ENCODE measurements at regions not wholly inside any gene's neighbourhood (a gene's known extent, or its start where the extent isn't known, plus 50 kb on each side); places are given as distances from the start of the nearest gene placed in this dataset.
"Not testable (repeated sequence)": the region's sequence is repeated elsewhere in the genome, so short reads cannot be mapped to it uniquely, and the experiment has no call there.

DNA sequence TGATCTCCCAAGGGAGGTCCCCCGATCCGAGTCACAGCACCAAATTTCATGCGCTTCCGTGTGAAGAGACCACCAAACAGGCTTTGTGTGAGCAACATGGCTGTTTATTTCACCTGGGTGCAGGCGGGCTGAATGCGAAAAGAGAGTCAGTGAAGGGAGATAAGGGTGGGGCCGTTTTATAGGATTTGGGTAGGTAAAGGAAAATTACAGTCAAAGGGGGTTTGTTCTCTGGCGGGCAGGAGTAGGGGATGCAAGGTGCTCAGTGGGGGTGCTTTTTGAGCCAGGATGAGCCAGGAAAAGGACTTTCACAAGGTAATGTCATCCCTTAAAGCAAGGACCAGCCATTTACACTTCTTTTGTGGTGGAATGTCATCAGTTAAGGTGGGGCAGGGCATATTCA is 309.2 kb upstream of the PAPPA start:
- Histone ChIP-seq H3K9ac (ENCODE audit: low read length) (peak overlapping the region; percentile 93), H3K4me3 (ENCODE audit: low read depth, low read length) (peak overlapping the region; percentile 74), H3K4me1 (ENCODE audit: control insufficient read depth, insufficient read depth, low read length) (peaks cover 41% of the 10 kb centered on the region), H3K27ac (ENCODE audit: low read depth, low read length) (peak overlapping the region; percentile 82; the same call in 1 of the 2 replicates)
- not testable (repeated sequence) for H3K36me3 ChIP-seq (ENCODE audit: control insufficient read depth, insufficient read depth, low read length); H3K9me3 ChIP-seq (ENCODE audit: control insufficient read depth, insufficient read depth, low read depth, low read length); H3K27me3 ChIP-seq (ENCODE audit: control insufficient read depth, insufficient read depth, low read length)

DNA sequence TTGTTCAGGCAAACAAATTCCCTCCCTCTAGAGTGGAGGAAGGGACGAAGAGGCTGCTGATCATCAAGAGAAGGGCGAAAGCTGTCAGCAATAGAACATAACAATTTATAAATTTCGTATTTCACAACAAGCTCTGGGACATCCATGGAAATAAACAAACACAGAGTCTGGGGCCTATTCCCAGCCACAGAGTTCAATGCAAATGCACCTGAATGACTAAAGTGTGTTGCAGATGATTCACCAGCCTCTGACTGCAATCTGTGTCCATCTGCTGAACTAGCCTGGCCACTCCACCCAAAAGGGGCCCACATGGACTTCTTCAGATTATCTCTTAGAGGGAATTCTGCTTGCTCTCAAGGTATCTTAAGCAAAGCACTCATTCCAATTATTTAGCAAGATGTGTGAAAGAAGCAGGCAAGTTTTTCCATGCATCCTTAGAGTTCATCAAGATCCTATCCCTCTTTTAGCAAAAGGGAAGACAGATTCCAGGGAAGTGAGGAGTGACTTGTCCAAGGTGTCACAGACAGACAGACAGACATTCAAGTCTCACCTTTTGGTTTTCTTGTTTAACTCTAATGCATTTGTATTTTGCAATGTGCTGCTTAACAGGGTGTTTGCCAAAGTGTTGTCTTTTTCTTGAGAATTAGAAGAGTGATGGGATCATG is 307.8 kb upstream of the PAPPA start:
- Histone ChIP-seq H3K9ac (ENCODE audit: low read length) (no peak overlapping the region), H3K4me1 (ENCODE audit: control insufficient read depth, insufficient read depth, low read length) (peaks cover 48% of the 10 kb centered on the region), H3K9me3 (ENCODE audit: control insufficient read depth, insufficient read depth, low read depth, low read length) (no peaks in the 10 kb centered on the region), H3K36me3 (ENCODE audit: control insufficient read depth, insufficient read depth, low read length) (peaks cover 3% of the 10 kb centered on the region; the same call in 1 of the 2 replicates), H3K27ac (ENCODE audit: low read depth, low read length) (peak overlapping the region; percentile 69; the same call in 1 of the 2 replicates), H3K27me3 (ENCODE audit: control insufficient read depth, insufficient read depth, low read length) (no peaks in the 10 kb centered on the region), H3K4me3 (ENCODE audit: low read depth, low read length) (peak overlapping the region; percentile 8; the same call in 1 of the 2 replicates)

DNA sequence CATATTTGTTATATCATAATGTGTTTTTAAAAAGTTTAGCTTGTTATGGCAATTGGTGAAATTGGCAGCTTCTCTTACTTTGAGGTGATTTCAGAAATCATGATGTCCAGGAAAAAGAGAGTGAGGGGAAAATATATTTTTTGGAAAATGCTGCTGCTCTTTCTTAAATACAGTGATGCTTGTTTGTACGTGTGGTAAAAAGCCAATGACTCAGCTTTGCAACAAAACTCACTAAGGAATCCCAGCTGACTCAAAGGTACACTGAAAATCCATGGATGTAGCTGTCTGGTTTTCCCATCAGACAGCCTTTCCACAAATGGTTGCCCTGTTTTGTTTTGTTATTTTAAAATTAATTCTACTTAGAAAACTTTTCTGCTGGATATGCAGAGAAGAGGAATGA is 306.4 kb upstream of the PAPPA start:
- peaks cover under 1% of the 10 kb centered on the region; the same call in 1 of the 2 replicates for H3K36me3 ChIP-seq (ENCODE audit: control insufficient read depth, insufficient read depth, low read length)
- H3K9me3 ChIP-seq (ENCODE audit: control insufficient read depth, insufficient read depth, low read depth, low read length): no peaks in the 10 kb centered on the region
- no peak overlapping the region for H3K9ac ChIP-seq (ENCODE audit: low read length)
- no peaks in the 10 kb centered on the region for H3K27me3 ChIP-seq (ENCODE audit: control insufficient read depth, insufficient read depth, low read length)
- H3K4me3 ChIP-seq (ENCODE audit: low read depth, low read length): no peak overlapping the region
- H3K4me1 ChIP-seq (ENCODE audit: control insufficient read depth, insufficient read depth, low read length): peaks cover 51% of the 10 kb centered on the region
- peak overlapping the region; percentile 26; the same call in 1 of the 2 replicates for H3K27ac ChIP-seq (ENCODE audit: low read depth, low read length)

DNA sequence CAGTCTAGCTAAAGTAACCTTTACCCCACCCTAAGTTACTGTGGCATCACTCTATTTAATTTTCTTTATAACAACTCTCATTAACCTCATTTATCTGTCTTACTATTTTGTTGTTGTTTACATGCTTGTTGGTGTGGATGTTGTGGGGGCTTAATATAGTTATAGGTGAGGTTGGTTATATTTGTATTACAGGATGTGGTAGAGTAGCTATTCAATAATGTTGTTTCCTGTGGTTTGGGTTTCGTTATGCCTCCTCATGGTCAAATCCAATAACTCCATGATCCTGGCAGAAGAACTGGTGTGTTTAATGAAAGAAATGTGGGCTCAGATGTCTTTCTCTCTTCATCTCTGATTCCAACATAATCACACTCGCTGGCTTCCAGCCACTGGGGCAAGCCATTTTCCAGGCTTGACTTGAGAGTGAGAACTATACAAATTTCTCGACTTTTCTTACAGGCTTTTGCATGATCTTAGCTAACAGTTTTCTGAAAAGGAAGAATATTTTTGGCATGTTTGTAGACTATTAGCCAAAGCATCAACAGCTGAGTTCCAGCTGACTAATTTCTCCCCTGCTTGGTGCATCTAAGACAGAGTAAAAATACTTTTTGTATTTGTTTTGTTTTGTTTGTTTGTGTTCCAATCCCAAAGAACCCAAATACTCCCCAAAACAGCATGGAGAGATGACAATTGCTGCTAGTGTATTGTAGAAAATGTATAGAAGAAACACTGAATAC is 303.7 kb upstream of the PAPPA start:
- Histone ChIP-seq H3K27ac (ENCODE audit: low read depth, low read length) (no peak overlapping the region), H3K9me3 (ENCODE audit: control insufficient read depth, insufficient read depth, low read depth, low read length) (no peaks in the 10 kb centered on the region), H3K4me1 (ENCODE audit: control insufficient read depth, insufficient read depth, low read length) (peaks cover 51% of the 10 kb centered on the region), H3K36me3 (ENCODE audit: control insufficient read depth, insufficient read depth, low read length) (no peaks in the 10 kb centered on the region), H3K27me3 (ENCODE audit: control insufficient read depth, insufficient read depth, low read length) (no peaks in the 10 kb centered on the region), H3K9ac (ENCODE audit: low read length) (no peak overlapping the region), H3K4me3 (ENCODE audit: low read depth, low read length) (no peak overlapping the region)

DNA sequence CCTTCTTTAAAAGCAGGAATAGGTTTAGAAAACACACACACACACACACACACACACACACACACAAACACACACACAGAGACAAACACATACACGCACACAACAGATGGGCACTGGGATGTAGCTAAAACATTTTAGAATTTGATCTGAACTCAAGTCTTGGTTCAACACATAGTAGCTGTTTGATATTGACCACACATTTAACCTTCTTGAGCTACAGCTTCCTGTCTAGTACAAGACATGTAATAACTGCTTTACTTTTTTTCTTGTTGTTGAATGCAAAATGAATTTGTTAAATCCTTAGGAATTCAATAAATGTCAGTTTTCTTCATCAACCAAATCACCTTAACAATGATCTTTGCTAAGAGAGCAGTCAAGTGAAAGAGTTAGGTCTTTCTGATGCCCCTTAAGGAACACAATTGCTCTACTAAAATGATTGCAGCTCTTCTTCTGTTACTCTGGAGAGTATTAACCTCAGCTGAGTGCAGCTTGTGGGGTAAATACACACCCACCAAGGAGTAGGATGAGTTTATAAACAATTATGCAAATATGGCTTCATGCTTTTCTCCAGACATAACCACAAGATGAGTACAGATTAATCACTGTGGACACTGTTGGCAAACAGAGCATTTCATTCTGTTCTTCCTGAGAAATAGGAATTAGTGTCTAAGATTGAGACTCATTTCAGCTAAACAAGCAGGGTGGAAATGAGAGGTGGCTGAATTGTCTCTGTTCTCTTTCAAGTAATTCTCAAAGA is 302.9 kb upstream of the PAPPA start:
- peaks cover 50% of the 10 kb centered on the region for H3K4me1 ChIP-seq (ENCODE audit: control insufficient read depth, insufficient read depth, low read length)
- H3K9me3 ChIP-seq (ENCODE audit: control insufficient read depth, insufficient read depth, low read depth, low read length): no peaks in the 10 kb centered on the region
- H3K27ac ChIP-seq (ENCODE audit: low read depth, low read length): no peak overlapping the region
- H3K27me3 ChIP-seq (ENCODE audit: control insufficient read depth, insufficient read depth, low read length): no peaks in the 10 kb centered on the region
- no peak overlapping the region for H3K4me3 ChIP-seq (ENCODE audit: low read depth, low read length)
- no peak overlapping the region for H3K9ac ChIP-seq (ENCODE audit: low read length)
- no peaks in the 10 kb centered on the region for H3K36me3 ChIP-seq (ENCODE audit: control insufficient read depth, insufficient read depth, low read length)

DNA sequence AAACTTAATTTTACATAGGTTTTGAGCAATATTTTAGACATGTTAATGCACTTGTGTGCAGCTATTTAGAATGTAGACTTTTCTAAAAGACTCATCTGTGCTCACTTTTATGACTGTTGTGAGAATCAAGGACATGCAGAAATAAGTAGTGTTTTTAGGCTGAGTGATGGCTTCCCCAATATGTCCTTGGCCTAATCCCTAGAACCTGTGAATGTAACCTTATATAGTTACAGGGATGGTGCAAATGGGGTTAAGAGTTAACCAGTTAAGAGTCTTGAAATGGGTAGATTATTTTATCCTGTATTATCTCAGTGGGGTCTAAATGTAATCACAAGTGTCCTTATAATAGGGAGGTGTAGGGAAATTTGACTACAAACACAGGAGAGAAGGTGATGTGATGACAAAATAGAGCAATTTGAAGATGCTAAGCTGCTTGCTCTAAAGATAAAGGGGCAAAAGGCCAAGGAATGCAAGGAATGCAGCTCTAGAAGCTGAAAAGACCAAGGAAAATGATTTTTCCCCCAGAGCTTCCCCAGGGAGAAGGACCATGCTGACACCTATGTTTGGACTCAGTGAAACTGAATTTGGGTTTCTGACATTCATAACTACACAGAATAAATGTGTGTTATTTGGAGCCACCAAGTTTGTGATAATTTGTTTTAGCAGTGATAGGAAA is 298.0 kb upstream of the PAPPA start:
- H3K36me3 ChIP-seq (ENCODE audit: control insufficient read depth, insufficient read depth, low read length): no peaks in the 10 kb centered on the region
- no peaks in the 10 kb centered on the region for H3K27me3 ChIP-seq (ENCODE audit: control insufficient read depth, insufficient read depth, low read length)
- H3K4me3 ChIP-seq (ENCODE audit: low read depth, low read length): no peak overlapping the region
- H3K9me3 ChIP-seq (ENCODE audit: control insufficient read depth, insufficient read depth, low read depth, low read length): 0 out of 2 replicates have a peak, but pooled peaks cover 3% of the 10 kb centered on the region
- no peak overlapping the region for H3K27ac ChIP-seq (ENCODE audit: low read depth, low read length)
- peaks cover 20% of the 10 kb centered on the region for H3K4me1 ChIP-seq (ENCODE audit: control insufficient read depth, insufficient read depth, low read length)
- H3K9ac ChIP-seq (ENCODE audit: low read length): no peak overlapping the region

DNA sequence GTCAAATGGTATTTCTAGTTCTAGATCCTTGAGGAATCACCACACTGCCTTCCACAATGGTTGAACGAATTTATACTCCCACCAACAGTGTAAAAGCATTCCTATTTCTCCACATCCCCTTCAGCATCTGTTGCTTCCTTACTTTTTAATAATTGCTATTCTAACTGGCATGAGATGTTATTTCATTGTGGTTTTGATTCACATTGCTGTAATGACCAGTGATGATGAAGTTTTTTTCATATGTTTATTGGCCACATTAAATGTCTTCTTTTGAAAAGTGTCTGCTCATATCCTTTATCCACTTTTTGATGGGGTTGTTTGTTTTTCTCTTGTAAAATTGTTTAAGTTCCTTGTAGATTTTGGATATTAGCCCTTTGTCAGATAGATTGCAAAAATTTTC is 295.2 kb upstream of the PAPPA start:
- H3K36me3 ChIP-seq (ENCODE audit: control insufficient read depth, insufficient read depth, low read length); H3K4me3 ChIP-seq (ENCODE audit: low read depth, low read length); H3K9me3 ChIP-seq (ENCODE audit: control insufficient read depth, insufficient read depth, low read depth, low read length); H3K27me3 ChIP-seq (ENCODE audit: control insufficient read depth, insufficient read depth, low read length); H3K27ac ChIP-seq (ENCODE audit: low read depth, low read length); H3K9ac ChIP-seq (ENCODE audit: low read length): not testable (repeated sequence)
- H3K4me1 ChIP-seq (ENCODE audit: control insufficient read depth, insufficient read depth, low read length): peaks cover 15% of the 10 kb centered on the region

DNA sequence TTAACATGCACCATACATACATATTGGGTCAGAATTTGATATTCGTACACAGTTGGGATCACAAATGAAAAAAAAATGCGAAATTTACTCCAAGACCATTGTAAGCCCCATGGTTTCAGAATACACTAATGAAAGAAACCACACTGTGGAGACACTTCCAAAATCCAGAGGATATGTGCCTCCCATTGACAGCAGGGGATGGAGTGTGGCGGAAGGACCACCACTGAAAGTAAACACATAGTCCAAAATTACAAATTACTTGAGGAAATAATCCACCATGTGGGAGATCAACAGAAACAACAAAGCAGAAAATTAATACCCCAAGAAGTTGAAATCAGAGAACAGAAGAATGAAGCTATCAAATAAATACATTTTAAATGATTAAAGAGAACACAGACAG is 291.6 kb upstream of the PAPPA start:
- no peak overlapping the region for H3K27ac ChIP-seq (ENCODE audit: low read depth, low read length)
- 0 out of 2 replicates have a peak, but pooled peaks cover 3% of the 10 kb centered on the region for H3K9me3 ChIP-seq (ENCODE audit: control insufficient read depth, insufficient read depth, low read depth, low read length)
- no peaks in the 10 kb centered on the region for H3K36me3 ChIP-seq (ENCODE audit: control insufficient read depth, insufficient read depth, low read length)
- no peak overlapping the region for H3K9ac ChIP-seq (ENCODE audit: low read length)
- H3K4me3 ChIP-seq (ENCODE audit: low read depth, low read length): no peak overlapping the region
- no peaks in the 10 kb centered on the region for H3K27me3 ChIP-seq (ENCODE audit: control insufficient read depth, insufficient read depth, low read length)
- no peaks in the 10 kb centered on the region for H3K4me1 ChIP-seq (ENCODE audit: control insufficient read depth, insufficient read depth, low read length)

DNA sequence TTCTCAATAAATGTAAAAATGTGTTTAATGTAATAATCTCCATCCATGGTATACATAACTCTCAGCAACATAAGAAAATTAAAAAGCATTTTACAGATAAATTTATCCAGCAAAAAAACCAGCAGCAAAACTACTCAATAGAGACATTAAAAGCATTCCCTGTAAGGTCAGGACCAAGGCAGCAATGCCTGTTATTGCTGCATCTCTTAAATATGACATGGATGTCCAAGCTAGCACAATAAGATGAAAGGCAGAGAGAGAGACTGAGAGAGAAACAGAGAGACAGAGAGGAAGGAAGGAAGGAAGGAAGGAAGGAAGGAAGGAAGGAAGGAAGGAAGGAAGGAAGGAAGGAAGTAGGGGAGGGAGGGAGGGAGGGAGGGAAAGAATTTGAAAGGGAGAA is 289.0 kb upstream of the PAPPA start:
- H3K9me3 ChIP-seq (ENCODE audit: control insufficient read depth, insufficient read depth, low read depth, low read length): no peaks in the 10 kb centered on the region
- H3K4me1 ChIP-seq (ENCODE audit: control insufficient read depth, insufficient read depth, low read length): no peaks in the 10 kb centered on the region
- no peak overlapping the region for H3K9ac ChIP-seq (ENCODE audit: low read length)
- H3K4me3 ChIP-seq (ENCODE audit: low read depth, low read length): no peak overlapping the region
- H3K27ac ChIP-seq (ENCODE audit: low read depth, low read length): no peak overlapping the region
- no peaks in the 10 kb centered on the region for H3K36me3 ChIP-seq (ENCODE audit: control insufficient read depth, insufficient read depth, low read length)
- H3K27me3 ChIP-seq (ENCODE audit: control insufficient read depth, insufficient read depth, low read length): no peaks in the 10 kb centered on the region

DNA sequence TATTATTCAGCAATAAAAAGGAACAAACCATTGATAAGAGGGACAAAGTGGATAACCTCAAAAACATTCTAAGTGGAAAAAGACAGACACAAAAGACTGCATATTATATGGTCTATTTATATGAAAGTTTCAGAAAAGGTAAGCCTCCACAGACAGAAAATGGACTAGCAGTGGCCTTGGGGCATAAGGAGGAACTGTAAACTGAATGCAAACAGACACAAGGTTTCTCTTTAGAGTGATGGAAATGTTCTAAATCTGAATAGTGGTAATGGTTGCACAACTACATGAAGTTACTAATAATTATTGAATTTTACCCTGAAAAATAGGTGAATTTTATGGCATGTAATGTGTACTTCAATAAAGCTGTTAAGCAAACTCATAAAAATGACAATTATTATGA is 286.3 kb upstream of the PAPPA start:
- no peaks in the 10 kb centered on the region for H3K9me3 ChIP-seq (ENCODE audit: control insufficient read depth, insufficient read depth, low read depth, low read length)
- no peak overlapping the region for H3K4me3 ChIP-seq (ENCODE audit: low read depth, low read length)
- H3K9ac ChIP-seq (ENCODE audit: low read length): no peak overlapping the region
- peaks cover 6% of the 10 kb centered on the region for H3K4me1 ChIP-seq (ENCODE audit: control insufficient read depth, insufficient read depth, low read length)
- H3K27me3 ChIP-seq (ENCODE audit: control insufficient read depth, insufficient read depth, low read length): no peaks in the 10 kb centered on the region
- H3K36me3 ChIP-seq (ENCODE audit: control insufficient read depth, insufficient read depth, low read length): no peaks in the 10 kb centered on the region
- no peak overlapping the region for H3K27ac ChIP-seq (ENCODE audit: low read depth, low read length)

Data from HUES6 (cell line).